Activated CD4-positive, alpha-beta T cell treated with anti-CD3 and anti-CD28 coated beads for 36 hours (primary cell): ENCODE measurements at regions not wholly inside any gene's neighbourhood (a gene's known extent, or its start where the extent isn't known, plus 50 kb on each side); places are given as distances from the start of the nearest gene placed in this dataset.

Experiments
- ATAC-seq: fragments of 200-7000 bp; cut with Tn5 transposase; one replicate; pipeline ENCODE4 v1.10.0; 2021; ENCODE audit warnings: mild to moderate bottlenecking, moderate library complexity
- CTCF ChIA-PET: fragments of 350-600 bp; sonication (Branson Sonifier 250); formaldehyde crosslinking; loops from one replicate; lab custom pipeline; 2021; ENCODE audit warnings: antibody characterized with exemption; lab: Charles Lee
- POLR2A ChIA-PET: fragments of 350-600 bp; sonication (Branson Sonifier 250); formaldehyde crosslinking; loops from one replicate; lab custom pipeline; 2021; ENCODE audit warnings: antibody characterized with exemption, inconsistent platforms; lab: Charles Lee
- DNase-seq: peaks from one replicate; pipeline ENCODE4 v3.0.0-alpha.2; 2020
- H3K27ac Mint-ChIP-seq: one replicate; pipeline ENCODE4 v1.8.0; 2021; ENCODE audit warnings: mixed read lengths
- H3K27me3 Mint-ChIP-seq: one replicate; pipeline ENCODE4 v1.8.0; 2021; ENCODE audit warnings: mixed read lengths
- H3K36me3 Mint-ChIP-seq: one replicate; pipeline ENCODE4 v1.8.0; 2021; ENCODE audit warnings: low read depth, mixed read lengths
- H3K4me1 Mint-ChIP-seq: one replicate; pipeline ENCODE4 v1.8.0; 2021; ENCODE audit warnings: mixed read lengths
- H3K4me3 Mint-ChIP-seq: one replicate; pipeline ENCODE4 v1.8.0; 2021; ENCODE audit warnings: mild to moderate bottlenecking, moderate library complexity, mixed read lengths
- H3K9me3 Mint-ChIP-seq: one replicate; pipeline ENCODE4 v1.8.0; 2021; ENCODE audit warnings: low read depth, mixed read lengths
- intact Hi-C, 2 experiments: fragments of 100-400 bp; cut with DNase I in 1 of 2; cut with micrococcal nuclease in 1 of 2; formaldehyde crosslinking; loops; one replicate each; pipeline versions ENCODE4 v1.14.2 to v1.15.1; 2022 to 2024; cut with DNase I, micrococcal nuclease

GRCh38 chr5:85663708-85664031 is 954.1 kb upstream of the COX7C start:
- Mint-ChIP-seq H3K4me3 (no peak overlapping the region), H3K36me3 (no peaks in the 10 kb centered on the region), H3K4me1 (no peaks in the 10 kb centered on the region), H3K9me3 (peaks cover 5% of the 10 kb centered on the region), H3K27ac (no peak overlapping the region), H3K27me3 (no peaks in the 10 kb centered on the region)
- intact Hi-C loops, result no loop called here
- ChIA-PET POLR2A (no interaction called here), CTCF (no interaction called here)
- ATAC-seq (no peak), DNase-seq (no peak)

- ChIA-PET POLR2A (no interaction called here), CTCF (no interaction called here)
- peaks cover 8% of the 10 kb centered on the region for H3K9me3 Mint-ChIP-seq
- no peaks in the 10 kb centered on the region for H3K27me3 Mint-ChIP-seq
- DNase-seq, result no peak
- H3K27ac Mint-ChIP-seq, result no peak overlapping the region
- no peaks in the 10 kb centered on the region for H3K36me3 Mint-ChIP-seq
- H3K4me1 Mint-ChIP-seq, result no peaks in the 10 kb centered on the region
- no peak overlapping the region for H3K4me3 Mint-ChIP-seq
- ATAC-seq, result no peak
- intact Hi-C loops, result no loop called here
Measured at GRCh38 chr5:85670417-85670816, 947.3 kb upstream of the COX7C start.

- no peaks in the 10 kb centered on the region for H3K36me3 Mint-ChIP-seq
- H3K27me3 Mint-ChIP-seq, result no peaks in the 10 kb centered on the region
- intact Hi-C loops, result no loop called here
- ChIA-PET POLR2A (no interaction called here), CTCF (no interaction called here)
- H3K27ac Mint-ChIP-seq, result no peak overlapping the region
- ATAC-seq, result no peak
- H3K4me1 Mint-ChIP-seq, result no peaks in the 10 kb centered on the region
- H3K9me3 Mint-ChIP-seq, result peaks cover 3% of the 10 kb centered on the region
- DNase-seq, result no peak
- no peak overlapping the region for H3K4me3 Mint-ChIP-seq
Measured at GRCh38 chr5:85671223-85671970, 946.3 kb upstream of the COX7C start.

- no peak for DNase-seq
- CTCF ChIA-PET, result no interaction called here
Measured at GRCh38 chr5:85681871-85682270, 935.9 kb upstream of the COX7C start.

GRCh38 chr5:85684351-85684750 is 933.4 kb upstream of the COX7C start:
- Mint-ChIP-seq H3K4me3 (no peak overlapping the region), H3K36me3 (no peaks in the 10 kb centered on the region), H3K9me3 (no peaks in the 10 kb centered on the region), H3K27me3 (no peaks in the 10 kb centered on the region), H3K27ac (no peak overlapping the region), H3K4me1 (no peaks in the 10 kb centered on the region)
- intact Hi-C loops, result no loop called here
- no peak for DNase-seq
- ChIA-PET POLR2A (interaction anchor here (0.5 kb wide), 1 partner anchor 247 kb away, joined by 3 read pairs; no protein-coding TSS in a partner anchor), CTCF (no interaction called here)
- no peak for ATAC-seq

More at GRCh38 chr5:85681871-85682270, 935.9 kb upstream of the COX7C start:
- POLR2A ChIA-PET, result no interaction called here
- intact Hi-C loops, result no loop called here
- H3K27me3 Mint-ChIP-seq, result no peaks in the 10 kb centered on the region
- H3K4me1 Mint-ChIP-seq, result no peaks in the 10 kb centered on the region
- H3K9me3 Mint-ChIP-seq, result no peaks in the 10 kb centered on the region
- ATAC-seq, result no peak
- no peaks in the 10 kb centered on the region for H3K36me3 Mint-ChIP-seq
- H3K27ac Mint-ChIP-seq, result no peak overlapping the region
- H3K4me3 Mint-ChIP-seq, result no peak overlapping the region

GRCh38 chr5:85703296-85703695 is 914.4 kb upstream of the COX7C start:
- no peak for ATAC-seq
- H3K9me3 Mint-ChIP-seq, result no peaks in the 10 kb centered on the region
- no peak overlapping the region for H3K4me3 Mint-ChIP-seq
- H3K36me3 Mint-ChIP-seq, result no peaks in the 10 kb centered on the region
- POLR2A ChIA-PET, result no interaction called here
- no peaks in the 10 kb centered on the region for H3K4me1 Mint-ChIP-seq
- H3K27me3 Mint-ChIP-seq, result no peaks in the 10 kb centered on the region
- no peak for DNase-seq
- intact Hi-C loops, result no loop called here
- no peak overlapping the region for H3K27ac Mint-ChIP-seq
- CTCF ChIA-PET, result interaction anchor here (0.6 kb wide), 1 partner anchor 1990 kb away, joined by 4 read pairs; no protein-coding TSS in a partner anchor

GRCh38 chr5:85709728-85710127 is 908.0 kb upstream of the COX7C start:
- CTCF ChIA-PET, result interaction anchor here (0.6 kb wide), 1 partner anchor 685 kb away, joined by 3 read pairs; no protein-coding TSS in a partner anchor
- ATAC-seq (no peak), DNase-seq (no peak)
- H3K36me3 Mint-ChIP-seq, result no peaks in the 10 kb centered on the region
- no peak overlapping the region for H3K4me3 Mint-ChIP-seq
- H3K27me3 Mint-ChIP-seq, result no peaks in the 10 kb centered on the region
- no peaks in the 10 kb centered on the region for H3K4me1 Mint-ChIP-seq
- POLR2A ChIA-PET, result no interaction called here
- intact Hi-C loops, result no loop called here
- no peaks in the 10 kb centered on the region for H3K9me3 Mint-ChIP-seq
- no peak overlapping the region for H3K27ac Mint-ChIP-seq

GRCh38 chr5:85716344-85717202 is 901.2 kb upstream of the COX7C start:
- H3K36me3 Mint-ChIP-seq, result no peaks in the 10 kb centered on the region
- no peak overlapping the region for H3K4me3 Mint-ChIP-seq
- no peak for DNase-seq
- ChIA-PET CTCF (no interaction called here), POLR2A (no interaction called here)
- H3K27ac Mint-ChIP-seq, result no peak overlapping the region
- no peaks in the 10 kb centered on the region for H3K4me1 Mint-ChIP-seq
- no peaks in the 10 kb centered on the region for H3K9me3 Mint-ChIP-seq
- H3K27me3 Mint-ChIP-seq, result no peaks in the 10 kb centered on the region
- intact Hi-C loops, result no loop called here
- ATAC-seq, result no peak

GRCh38 chr5:85717203-85717563 is 900.6 kb upstream of the COX7C start:
- ATAC-seq (no peak), DNase-seq (no peak)
- CTCF ChIA-PET, result no interaction called here
- Mint-ChIP-seq H3K27ac (no peak overlapping the region), H3K4me1 (no peaks in the 10 kb centered on the region), H3K4me3 (no peak overlapping the region), H3K27me3 (no peaks in the 10 kb centered on the region), H3K9me3 (no peaks in the 10 kb centered on the region), H3K36me3 (no peaks in the 10 kb centered on the region)
- intact Hi-C loops, result no loop called here
- POLR2A ChIA-PET, result no interaction called here

- CTCF ChIA-PET, result no interaction called here
- H3K27me3 Mint-ChIP-seq, result no peaks in the 10 kb centered on the region
- intact Hi-C loops, result no loop called here
- H3K27ac Mint-ChIP-seq, result no peak overlapping the region
- H3K9me3 Mint-ChIP-seq, result peaks cover 8% of the 10 kb centered on the region
- DNase-seq (no peak), ATAC-seq (no peak)
- no peak overlapping the region for H3K4me3 Mint-ChIP-seq
- POLR2A ChIA-PET, result no interaction called here
- H3K4me1 Mint-ChIP-seq, result no peaks in the 10 kb centered on the region
- H3K36me3 Mint-ChIP-seq, result no peaks in the 10 kb centered on the region
Measured at GRCh38 chr5:85732185-85732584, 885.6 kb upstream of the COX7C start.

- H3K9me3 Mint-ChIP-seq, result peaks cover 9% of the 10 kb centered on the region
- POLR2A ChIA-PET, result no interaction called here
Measured at GRCh38 chr5:85741972-85742371, 875.8 kb upstream of the COX7C start.

GRCh38 chr5:85760519-85760918 is 857.2 kb upstream of the COX7C start:
- intact Hi-C loops, result no loop called here
- H3K27me3 Mint-ChIP-seq, result no peaks in the 10 kb centered on the region
- DNase-seq (no peak), ATAC-seq (no peak)
- no peaks in the 10 kb centered on the region for H3K4me1 Mint-ChIP-seq
- no peak overlapping the region for H3K27ac Mint-ChIP-seq
- peaks cover 8% of the 10 kb centered on the region for H3K9me3 Mint-ChIP-seq
- H3K4me3 Mint-ChIP-seq, result no peak overlapping the region
- POLR2A ChIA-PET, result no interaction called here
- H3K36me3 Mint-ChIP-seq, result no peaks in the 10 kb centered on the region
- CTCF ChIA-PET, result no interaction called here

More at GRCh38 chr5:85741972-85742371, 875.8 kb upstream of the COX7C start:
- Mint-ChIP-seq H3K27me3 (no peaks in the 10 kb centered on the region), H3K36me3 (no peaks in the 10 kb centered on the region), H3K4me1 (no peaks in the 10 kb centered on the region), H3K4me3 (no peak overlapping the region), H3K27ac (no peak overlapping the region)
- intact Hi-C loops, result no loop called here
- DNase-seq, result no peak
- ATAC-seq, result no peak
- CTCF ChIA-PET, result no interaction called here
